ENCODE measurements at regions not wholly inside any gene's neighbourhood (a gene's known extent, or its start where the extent isn't known, plus 50 kb on each side); places are given as distances from the start of the nearest gene placed in this dataset.

- H3K9me3 Mint-ChIP-seq = no peaks in the 10 kb centered on the region
- H3K27me3 Mint-ChIP-seq = no peaks in the 10 kb centered on the region
- no peak overlapping the region for H3K4me3 Mint-ChIP-seq
- H3K4me1 Mint-ChIP-seq = no peaks in the 10 kb centered on the region
- no peaks in the 10 kb centered on the region for H3K36me3 Mint-ChIP-seq
- no peak overlapping the region for H3K27ac Mint-ChIP-seq
Measured at GRCh38 chr13:88068316-88068715, 397.1 kb downstream of the SLITRK5 start.

DNA sequence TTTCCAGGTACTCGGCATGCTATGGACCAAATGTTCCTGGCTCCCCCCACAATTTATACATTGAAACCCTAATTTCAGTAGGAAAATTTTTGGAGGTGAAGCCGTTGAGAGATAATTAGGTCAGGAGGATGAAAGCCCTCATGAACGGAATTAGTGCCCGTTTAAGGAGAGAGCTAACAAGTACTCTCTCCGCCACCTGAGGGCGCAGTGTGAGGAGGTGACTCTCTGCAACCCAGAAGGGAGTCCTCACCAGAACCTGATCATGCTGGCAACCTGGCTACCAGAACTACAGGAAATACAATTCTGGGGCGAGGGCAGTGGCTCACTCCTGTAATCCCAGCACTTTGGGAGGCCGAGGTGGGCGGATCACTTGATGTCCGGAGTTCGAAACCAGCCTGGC, 397.8 kb downstream of the SLITRK5 start:
- H3K36me3 Mint-ChIP-seq = no peaks in the 10 kb centered on the region
- H3K9me3 Mint-ChIP-seq = no peaks in the 10 kb centered on the region
- no peaks in the 10 kb centered on the region for H3K4me1 Mint-ChIP-seq
- H3K27ac Mint-ChIP-seq = no peak overlapping the region
- H3K27me3 Mint-ChIP-seq = no peaks in the 10 kb centered on the region
- H3K4me3 Mint-ChIP-seq = no peak overlapping the region

- Mint-ChIP-seq H3K4me1 (no peaks in the 10 kb centered on the region), H3K36me3 (no peaks in the 10 kb centered on the region), H3K27ac (no peak overlapping the region), H3K9me3 (no peaks in the 10 kb centered on the region), H3K27me3 (no peaks in the 10 kb centered on the region), H3K4me3 (no peak overlapping the region)
Measured at GRCh38 chr13:88071371-88071770, 400.2 kb downstream of the SLITRK5 start.

GRCh38 chr13:88074794-88075510, 403.8 kb downstream of the SLITRK5 start:
- H3K4me1 Mint-ChIP-seq = no peaks in the 10 kb centered on the region
- H3K27me3 Mint-ChIP-seq = no peaks in the 10 kb centered on the region
- H3K4me3 Mint-ChIP-seq = no peak overlapping the region
- H3K36me3 Mint-ChIP-seq = no peaks in the 10 kb centered on the region
- peaks cover 5% of the 10 kb centered on the region for H3K9me3 Mint-ChIP-seq
- no peak overlapping the region for H3K27ac Mint-ChIP-seq

- Mint-ChIP-seq H3K4me1 (no peaks in the 10 kb centered on the region), H3K9me3 (peaks cover 12% of the 10 kb centered on the region), H3K27me3 (no peaks in the 10 kb centered on the region), H3K36me3 (no peaks in the 10 kb centered on the region), H3K4me3 (no peak overlapping the region), H3K27ac (no peak overlapping the region)
Measured at GRCh38 chr13:88085036-88085435, 413.9 kb downstream of the SLITRK5 start.

- Mint-ChIP-seq H3K36me3 (no peaks in the 10 kb centered on the region), H3K4me3 (no peak overlapping the region), H3K4me1 (no peaks in the 10 kb centered on the region), H3K27me3 (no peaks in the 10 kb centered on the region), H3K9me3 (peaks cover 12% of the 10 kb centered on the region), H3K27ac (no peak overlapping the region)
Measured at GRCh38 chr13:88086577-88086976, 415.4 kb downstream of the SLITRK5 start.

DNA sequence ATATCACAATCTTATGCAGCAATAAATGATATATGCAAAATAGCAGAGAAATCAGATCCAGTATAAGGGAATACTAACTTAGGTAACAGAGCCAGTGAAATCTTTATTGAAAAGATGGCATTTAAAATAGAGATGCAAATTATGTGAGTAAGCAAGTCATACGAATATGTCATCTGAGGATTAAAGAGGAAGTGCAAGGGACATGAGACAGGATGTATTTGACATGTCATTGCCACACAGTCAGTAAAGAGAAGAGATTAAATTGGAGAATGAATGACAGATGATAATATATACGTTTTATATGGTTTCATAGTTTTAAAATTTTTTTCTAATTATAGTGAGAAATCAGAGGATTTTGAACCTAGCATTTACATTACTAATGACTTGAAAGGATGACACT, 426.4 kb downstream of the SLITRK5 start:
- Mint-ChIP-seq H3K4me1 (no peaks in the 10 kb centered on the region), H3K27ac (no peak overlapping the region), H3K4me3 (no peak overlapping the region), H3K27me3 (no peaks in the 10 kb centered on the region), H3K9me3 (peaks cover 24% of the 10 kb centered on the region), H3K36me3 (no peaks in the 10 kb centered on the region)

GRCh38 chr13:88103824-88104223, 432.7 kb downstream of the SLITRK5 start:
- Mint-ChIP-seq H3K36me3 (no peaks in the 10 kb centered on the region), H3K9me3 (peaks cover 24% of the 10 kb centered on the region), H3K27ac (no peak overlapping the region), H3K4me3 (no peak overlapping the region), H3K27me3 (no peaks in the 10 kb centered on the region), H3K4me1 (no peaks in the 10 kb centered on the region)

DNA sequence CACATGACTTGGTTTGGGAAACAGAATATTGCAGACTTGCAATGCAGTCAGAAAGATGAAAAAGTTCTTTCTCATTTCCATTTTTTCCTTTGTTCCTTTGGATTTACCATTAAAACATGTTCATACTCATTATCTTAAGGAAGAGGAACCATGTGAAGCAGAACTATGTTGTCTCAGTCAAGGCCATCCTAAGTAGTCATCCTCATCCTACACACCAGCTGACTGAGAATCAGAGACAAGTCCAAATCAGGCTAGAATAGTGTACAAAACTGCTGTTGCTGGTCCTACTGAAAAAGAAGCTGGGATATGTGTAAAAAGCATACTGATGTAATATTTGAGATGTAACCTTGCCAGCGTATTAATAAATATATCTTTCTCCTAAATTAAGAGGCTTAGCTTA, 433.4 kb downstream of the SLITRK5 start:
- Mint-ChIP-seq H3K9me3 (peaks cover 24% of the 10 kb centered on the region), H3K4me3 (no peak overlapping the region), H3K27me3 (no peaks in the 10 kb centered on the region), H3K27ac (no peak overlapping the region), H3K4me1 (no peaks in the 10 kb centered on the region), H3K36me3 (no peaks in the 10 kb centered on the region)

DNA sequence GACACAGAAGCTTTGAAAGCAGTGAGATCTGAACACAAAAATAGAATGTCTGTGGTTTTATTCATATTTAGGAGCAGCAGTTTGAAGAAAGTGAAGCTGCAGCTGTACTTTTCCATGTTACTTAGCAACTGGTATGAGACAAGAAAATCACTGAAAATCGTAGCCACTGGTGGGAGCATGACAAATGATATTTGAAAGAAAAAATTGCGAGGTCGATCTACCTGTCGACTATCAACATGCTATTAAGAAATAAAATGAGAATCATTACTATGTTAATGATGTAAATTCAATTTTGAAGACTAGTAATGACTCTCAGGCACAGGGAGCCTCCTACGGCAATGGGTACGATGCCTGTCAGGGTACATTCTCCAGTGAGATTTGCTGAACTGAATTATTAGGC, 436.4 kb downstream of the SLITRK5 start:
- Mint-ChIP-seq H3K36me3 (no peaks in the 10 kb centered on the region), H3K9me3 (peaks cover 6% of the 10 kb centered on the region), H3K27me3 (no peaks in the 10 kb centered on the region), H3K4me1 (no peaks in the 10 kb centered on the region), H3K4me3 (no peak overlapping the region), H3K27ac (no peak overlapping the region)

DNA sequence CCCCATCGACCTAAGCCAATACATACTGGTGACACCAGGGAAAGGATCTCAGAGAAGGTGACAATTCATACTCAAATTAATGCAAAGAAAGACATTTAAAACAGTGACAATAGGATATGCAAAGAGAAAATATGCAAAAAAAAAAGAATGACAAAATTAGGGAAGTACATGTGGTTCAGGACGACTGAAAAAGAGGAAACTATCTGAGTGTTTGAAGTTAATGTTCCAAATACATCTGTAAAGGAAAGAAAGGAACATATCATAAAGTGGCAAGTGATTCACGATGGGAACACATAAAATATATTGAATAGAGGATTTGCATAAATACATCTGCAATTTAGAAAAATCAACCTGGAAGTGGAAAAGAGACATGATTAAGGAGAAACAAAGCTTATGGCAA, 441.4 kb downstream of the SLITRK5 start:
- no peak overlapping the region for H3K4me3 Mint-ChIP-seq
- H3K27ac Mint-ChIP-seq = no peak overlapping the region
- no peaks in the 10 kb centered on the region for H3K27me3 Mint-ChIP-seq
- no peaks in the 10 kb centered on the region for H3K36me3 Mint-ChIP-seq
- no peaks in the 10 kb centered on the region for H3K9me3 Mint-ChIP-seq
- H3K4me1 Mint-ChIP-seq = no peaks in the 10 kb centered on the region

- Mint-ChIP-seq H3K4me1 (no peaks in the 10 kb centered on the region), H3K4me3 (no peak overlapping the region), H3K27me3 (no peaks in the 10 kb centered on the region), H3K27ac (no peak overlapping the region), H3K36me3 (no peaks in the 10 kb centered on the region), H3K9me3 (no peaks in the 10 kb centered on the region)
Measured at GRCh38 chr13:88115976-88116375, 444.8 kb downstream of the SLITRK5 start.

- Mint-ChIP-seq H3K4me1 (no peaks in the 10 kb centered on the region), H3K9me3 (no peaks in the 10 kb centered on the region), H3K4me3 (no peak overlapping the region), H3K27ac (no peak overlapping the region), H3K36me3 (no peaks in the 10 kb centered on the region), H3K27me3 (no peaks in the 10 kb centered on the region)
Measured at GRCh38 chr13:88118952-88119351, 447.8 kb downstream of the SLITRK5 start.

GRCh38 chr13:88124142-88124541, 453.0 kb downstream of the SLITRK5 start:
- H3K9me3 Mint-ChIP-seq = peaks cover 4% of the 10 kb centered on the region
- no peaks in the 10 kb centered on the region for H3K36me3 Mint-ChIP-seq
- no peaks in the 10 kb centered on the region for H3K4me1 Mint-ChIP-seq
- H3K27me3 Mint-ChIP-seq = no peaks in the 10 kb centered on the region
- H3K4me3 Mint-ChIP-seq = no peak overlapping the region
- H3K27ac Mint-ChIP-seq = no peak overlapping the region

- no peaks in the 10 kb centered on the region for H3K27me3 Mint-ChIP-seq
- no peak overlapping the region for H3K4me3 Mint-ChIP-seq
- H3K9me3 Mint-ChIP-seq = peaks cover 4% of the 10 kb centered on the region
- H3K36me3 Mint-ChIP-seq = no peaks in the 10 kb centered on the region
- H3K4me1 Mint-ChIP-seq = no peaks in the 10 kb centered on the region
- no peak overlapping the region for H3K27ac Mint-ChIP-seq
Measured at GRCh38 chr13:88125055-88125454, 453.9 kb downstream of the SLITRK5 start.

DNA sequence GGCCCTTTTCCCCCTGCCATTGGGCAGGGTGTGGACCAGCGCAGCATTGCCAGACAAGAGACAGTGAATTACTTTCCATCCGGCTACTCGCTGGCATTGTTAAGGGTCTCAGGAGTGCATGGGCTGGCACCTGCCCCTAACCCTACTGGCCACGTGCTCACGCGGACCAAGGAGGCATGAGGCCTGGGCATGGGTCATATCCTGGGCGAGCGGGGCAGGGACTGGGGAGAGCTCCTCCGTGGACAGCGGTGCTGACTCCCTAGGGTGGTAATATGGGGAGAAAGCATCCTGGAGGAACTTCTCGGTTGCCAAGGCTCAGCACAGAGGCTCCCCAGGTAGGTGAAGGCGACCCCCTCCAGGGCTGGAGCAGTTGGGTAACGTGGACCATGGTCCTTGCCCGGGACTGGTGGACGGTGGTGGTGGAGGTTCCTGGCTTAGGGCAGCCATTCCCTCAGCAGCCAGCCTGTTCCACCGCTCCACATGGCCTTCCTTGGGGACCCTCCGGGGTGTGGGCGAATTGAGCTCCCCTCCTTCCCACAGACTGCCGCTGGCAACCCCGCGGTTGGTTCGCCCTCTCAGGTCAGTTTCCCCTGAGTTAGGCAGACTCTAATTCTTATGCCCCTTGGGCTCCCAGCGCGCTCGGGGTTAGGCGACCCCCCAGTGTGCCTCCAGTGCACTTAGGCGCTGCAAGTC, 465.1 kb downstream of the SLITRK5 start:
- H3K4me3 Mint-ChIP-seq = no peak overlapping the region
- no peak overlapping the region for H3K27ac Mint-ChIP-seq
- no peaks in the 10 kb centered on the region for H3K4me1 Mint-ChIP-seq
- no peaks in the 10 kb centered on the region for H3K36me3 Mint-ChIP-seq
- peaks cover 7% of the 10 kb centered on the region for H3K9me3 Mint-ChIP-seq
- H3K27me3 Mint-ChIP-seq = no peaks in the 10 kb centered on the region

GRCh38 chr13:88142653-88143052, 471.5 kb downstream of the SLITRK5 start:
- Mint-ChIP-seq H3K27ac (no peak overlapping the region), H3K9me3 (peaks cover 7% of the 10 kb centered on the region), H3K27me3 (no peaks in the 10 kb centered on the region), H3K4me3 (no peak overlapping the region), H3K4me1 (no peaks in the 10 kb centered on the region), H3K36me3 (no peaks in the 10 kb centered on the region)

Measured in activated naive CD4-positive, alpha-beta T cell treated with anti-CD3 and anti-CD28 coated beads, Interleukin-2, amount 50 U/mL, for 24 hours (primary cell).